Sigmoid colon (tissue), 6 donors: ENCODE measurements at regions not wholly inside any gene's neighbourhood (a gene's known extent, or its start where the extent isn't known, plus 50 kb on each side); places are given as distances from the start of the nearest gene placed in this dataset.
"Not testable (repeated sequence)": the region's sequence is repeated elsewhere in the genome, so short reads cannot be mapped to it uniquely, and the experiment has no call there.

Source experiments
- DNase-seq: peaks from one replicate; pipeline ENCODE4 v3.0.0-alpha.2; 2019
- H3K27ac ChIP-seq, 4 donors: fragments of 200-600 bp; sonication (generic); one replicate each; pipeline ENCODE4 v1.5.1; 2016 to 2019; ENCODE audit warnings: mild to moderate bottlenecking in 1 of 4
- H3K27me3 ChIP-seq, 3 donors: fragments of 200-600 bp; sonication (generic); one replicate each; pipeline ENCODE4 v1.5.1; 2019; ENCODE audit warnings: mild to moderate bottlenecking in 1 of 3
- H3K36me3 ChIP-seq, 4 donors: fragments of 200-600 bp; sonication (generic); one replicate each; pipeline ENCODE4 v1.5.1; 2016 to 2019
- H3K4me1 ChIP-seq, 4 donors: fragments of 200-600 bp; sonication (generic); one replicate each; pipeline ENCODE4 v1.5.1; 2017 to 2019
- H3K4me3 ChIP-seq, 4 donors: fragments of 200-600 bp; sonication (generic); one replicate each; pipeline ENCODE4 v1.5.1; 2017 to 2019; ENCODE audit warnings: mild to moderate bottlenecking in 2 of 4, moderate library complexity in 1 of 4
- H3K9me3 ChIP-seq, 4 donors: fragments of 200-600 bp in 3 of 4; sonication (generic) in 3 of 4; one replicate each; pipeline versions ENCODE4 v1.5.1 to v1.6.1; 2013 to 2019
- EP300 ChIP-seq, 4 donors: sonication (generic); formaldehyde crosslinking; IDR thresholded peaks; one replicate each; pipeline ENCODE4 v1.6.1; 2017; ENCODE audit warnings: antibody characterized with exemption in 4 of 4
- POLR2A ChIP-seq, 2 donors: fragments of 450-650 bp; IDR thresholded peaks; one replicate each; pipeline ENCODE4 v1.6.1; 2016; ENCODE audit warnings: antibody characterized with exemption in 2 of 2, mild to moderate bottlenecking in 2 of 2, moderate library complexity in 2 of 2
- POLR2AphosphoS5 ChIP-seq, 4 donors: sonication (generic); formaldehyde crosslinking; IDR thresholded peaks; one replicate each; pipeline ENCODE4 v1.6.1; 2017; ENCODE audit warnings: antibody characterized with exemption in 4 of 4
- WGBS, 2 donors: extraction: QIAGEN DNeasy Blood & Tissue Kit; methylation state at CpG; one replicate each; pipeline ENCODE4 v1.1.7; 2013; 5-methylcytosine and 5-hydroxymethylcytosine counted together
- intact Hi-C: fragments of 100-400 bp; cut with DNase I; formaldehyde crosslinking; loops from one replicate; pipeline ENCODE4 v1.15.1; 2023
- TF ChIP-seq, protein P1 (sequence below), 4 experiments: fragments of 450-650 bp in 3 of 4; fragments of 200-600 bp in 1 of 4; IDR thresholded peaks; one replicate each; pipeline ENCODE4 v1.5.1; 2016 to 2019; ENCODE audit warnings: antibody characterized with exemption in 4 of 4, mild to moderate bottlenecking in 3 of 4, moderate library complexity in 2 of 4
- donor health status: healthy with polysubstance abuse.
- donor health status: healthy.

DNA sequence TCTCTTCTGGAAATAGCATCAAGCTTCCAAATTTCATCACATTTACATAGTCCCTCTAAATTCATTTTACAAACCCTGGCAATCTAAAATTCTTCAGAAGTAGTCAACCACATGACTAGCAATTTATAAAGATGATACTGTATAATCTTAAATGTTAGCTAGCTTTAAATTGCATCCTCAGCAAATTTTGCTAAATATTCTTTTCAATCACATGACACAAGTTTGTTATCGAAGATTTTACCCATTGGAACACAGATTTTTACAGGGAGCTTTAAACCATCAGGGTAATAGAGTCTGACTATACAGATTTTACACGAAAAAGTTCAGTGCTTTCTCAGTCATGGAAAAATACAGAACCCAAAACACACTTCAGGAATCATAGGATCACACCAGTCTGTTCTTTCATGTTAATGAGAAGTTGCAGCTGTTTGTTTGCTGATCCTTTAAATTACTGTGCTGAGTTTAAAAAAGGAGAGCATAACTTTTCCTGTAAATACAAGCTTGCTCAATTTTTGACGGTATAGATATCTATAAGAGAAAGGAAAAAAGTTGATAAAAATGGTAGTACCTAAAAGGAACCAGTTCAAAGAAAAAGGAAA is 445.8 kb upstream of the ADGRB3 start:
- Histone ChIP-seq H3K9me3 (no peaks in the 10 kb centered on the region), H3K27ac (no peak overlapping the region), H3K4me3 (no peak overlapping the region), H3K36me3 (no peaks in the 10 kb centered on the region), H3K4me1 (no peaks in the 10 kb centered on the region), H3K27me3 (no peaks in the 10 kb centered on the region)
- intact Hi-C loops = no loop called here
- TF ChIP-seq POLR2AphosphoS5 (IDR thresholded peaks at IDR 0.05) (no peak), POLR2A (IDR thresholded peaks at IDR 0.05) (no peak), EP300 (IDR thresholded peaks at IDR 0.05) (no peak)
- TF ChIP-seq, protein P1, sequence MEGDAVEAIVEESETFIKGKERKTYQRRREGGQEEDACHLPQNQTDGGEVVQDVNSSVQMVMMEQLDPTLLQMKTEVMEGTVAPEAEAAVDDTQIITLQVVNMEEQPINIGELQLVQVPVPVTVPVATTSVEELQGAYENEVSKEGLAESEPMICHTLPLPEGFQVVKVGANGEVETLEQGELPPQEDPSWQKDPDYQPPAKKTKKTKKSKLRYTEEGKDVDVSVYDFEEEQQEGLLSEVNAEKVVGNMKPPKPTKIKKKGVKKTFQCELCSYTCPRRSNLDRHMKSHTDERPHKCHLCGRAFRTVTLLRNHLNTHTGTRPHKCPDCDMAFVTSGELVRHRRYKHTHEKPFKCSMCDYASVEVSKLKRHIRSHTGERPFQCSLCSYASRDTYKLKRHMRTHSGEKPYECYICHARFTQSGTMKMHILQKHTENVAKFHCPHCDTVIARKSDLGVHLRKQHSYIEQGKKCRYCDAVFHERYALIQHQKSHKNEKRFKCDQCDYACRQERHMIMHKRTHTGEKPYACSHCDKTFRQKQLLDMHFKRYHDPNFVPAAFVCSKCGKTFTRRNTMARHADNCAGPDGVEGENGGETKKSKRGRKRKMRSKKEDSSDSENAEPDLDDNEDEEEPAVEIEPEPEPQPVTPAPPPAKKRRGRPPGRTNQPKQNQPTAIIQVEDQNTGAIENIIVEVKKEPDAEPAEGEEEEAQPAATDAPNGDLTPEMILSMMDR (IDR thresholded peaks at IDR 0.05) = no peak
- WGBS, 2 donors = 44 to 59% methylated on average over 3 of the region's 3 CpGs
- no peak for DNase-seq

DNA sequence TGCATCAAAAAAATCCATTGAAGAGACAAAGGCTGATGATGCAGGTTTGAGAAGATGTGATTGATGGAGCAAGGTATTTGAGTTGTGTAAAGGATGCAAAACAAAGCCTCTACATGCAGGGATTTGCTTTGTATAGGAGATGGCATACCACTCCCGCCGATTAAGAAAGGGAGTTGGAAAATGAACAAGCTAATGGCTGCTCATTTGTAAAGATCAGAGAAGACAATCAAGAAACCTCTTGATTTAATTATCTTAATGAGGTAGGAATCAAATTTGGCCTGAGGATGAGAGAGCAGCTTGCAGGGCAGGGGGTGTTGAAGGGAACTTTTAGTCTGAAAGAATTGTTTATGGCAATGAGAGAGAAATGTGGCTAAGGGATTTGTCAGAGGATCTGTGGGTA is 448.2 kb upstream of the ADGRB3 start:
- no peak overlapping the region for H3K27ac ChIP-seq
- WGBS, 2 donors = 95 to 96% methylated on average over 2 of the region's 2 CpGs
- no peaks in the 10 kb centered on the region for H3K27me3 ChIP-seq
- TF ChIP-seq, protein P1 (IDR thresholded peaks at IDR 0.05) = no peak
- no peak for TF ChIP-seq EP300 (IDR thresholded peaks at IDR 0.05)
- TF ChIP-seq POLR2AphosphoS5 (IDR thresholded peaks at IDR 0.05) = no peak
- no peak for TF ChIP-seq POLR2A (IDR thresholded peaks at IDR 0.05)
- no peak overlapping the region for H3K4me3 ChIP-seq
- intact Hi-C loops = no loop called here
- no peaks in the 10 kb centered on the region for H3K4me1 ChIP-seq
- H3K9me3 ChIP-seq = no peaks in the 10 kb centered on the region
- DNase-seq = no peak
- H3K36me3 ChIP-seq = no peaks in the 10 kb centered on the region

DNA sequence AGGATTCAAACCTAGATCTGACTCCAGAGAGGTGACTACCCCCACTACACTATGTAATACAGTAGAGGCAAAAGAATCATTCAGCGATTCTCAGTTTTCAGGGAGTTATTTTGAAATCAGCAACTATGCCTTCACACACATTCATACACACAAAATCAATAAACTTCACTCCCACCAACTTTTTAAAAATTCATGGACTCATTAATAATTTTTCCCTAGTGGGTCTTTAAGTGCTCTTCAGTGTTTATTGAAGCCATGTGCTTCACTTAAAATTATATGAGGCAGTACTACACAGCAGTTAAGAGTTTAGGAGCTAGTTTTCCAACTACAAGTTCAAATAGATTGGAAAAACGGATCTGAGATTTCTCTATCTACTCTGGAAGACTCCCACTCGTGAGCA is 452.7 kb upstream of the ADGRB3 start:
- WGBS, 2 donors = 62 to 73% methylated on average over 3 of the region's 3 CpGs
- H3K27me3 ChIP-seq = no peaks in the 10 kb centered on the region
- H3K27ac ChIP-seq = no peak overlapping the region
- TF ChIP-seq POLR2A (IDR thresholded peaks at IDR 0.05) (no peak), EP300 (IDR thresholded peaks at IDR 0.05) (no peak), POLR2AphosphoS5 (IDR thresholded peaks at IDR 0.05) (no peak)
- no peak for DNase-seq
- no peaks in the 10 kb centered on the region for H3K36me3 ChIP-seq
- no peak overlapping the region for H3K4me3 ChIP-seq
- no peaks in the 10 kb centered on the region for H3K9me3 ChIP-seq
- no peaks in the 10 kb centered on the region for H3K4me1 ChIP-seq
- intact Hi-C loops = no loop called here

DNA sequence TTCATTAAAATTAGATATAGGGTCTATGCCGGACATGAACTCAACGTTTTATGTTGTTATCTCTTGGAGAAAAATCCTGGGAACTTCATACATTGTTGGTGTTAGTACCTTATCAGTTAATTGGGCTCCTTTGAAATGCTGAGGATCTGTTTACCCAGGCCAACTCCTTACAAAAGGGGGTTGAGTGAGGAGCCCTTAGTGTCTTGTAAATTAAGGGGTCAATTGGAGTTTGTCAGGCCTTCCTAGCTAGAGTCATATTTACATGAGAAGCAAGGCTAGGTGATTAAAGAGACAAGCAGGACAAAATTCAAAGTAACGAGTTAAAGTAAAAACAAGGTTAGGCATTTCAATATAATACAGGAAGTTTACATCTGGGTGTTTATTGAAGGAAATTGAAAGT is 454.1 kb upstream of the ADGRB3 start:
- DNase-seq = not testable (repeated sequence)
- 46 to 53% methylated on average over 3 of the region's 3 CpGs for WGBS, 2 donors

DNA sequence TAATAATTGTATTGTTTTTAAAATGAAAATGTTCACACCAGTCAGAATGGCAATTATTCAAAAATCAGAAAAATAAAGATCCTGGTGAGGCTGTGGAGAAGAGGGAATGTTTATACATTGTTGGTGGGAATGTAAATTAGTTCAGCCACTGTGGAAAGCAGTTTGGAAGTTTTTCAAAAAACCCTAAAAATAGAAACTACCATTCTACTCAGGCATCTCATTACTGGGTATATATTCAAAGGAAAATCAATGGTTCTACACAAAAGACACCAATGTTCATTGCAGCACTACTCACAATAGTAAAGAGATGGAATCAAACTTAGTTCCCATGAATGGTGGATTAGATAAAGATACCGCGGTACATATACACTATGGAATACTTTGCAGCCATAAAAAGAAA is 461.5 kb upstream of the ADGRB3 start:
- Histone ChIP-seq H3K27me3 (no peaks in the 10 kb centered on the region), H3K4me3 (no peak overlapping the region), H3K4me1 (no peaks in the 10 kb centered on the region), H3K27ac (no peak overlapping the region), H3K9me3 (no peaks in the 10 kb centered on the region), H3K36me3 (no peaks in the 10 kb centered on the region)
- no peak for TF ChIP-seq POLR2A (IDR thresholded peaks at IDR 0.05)
- TF ChIP-seq, protein P1 (IDR thresholded peaks at IDR 0.05) = no peak
- no peak for TF ChIP-seq EP300 (IDR thresholded peaks at IDR 0.05)
- no peak for TF ChIP-seq POLR2AphosphoS5 (IDR thresholded peaks at IDR 0.05)
- intact Hi-C loops = no loop called here
- no peak for DNase-seq
- 66 to 91% methylated on average over 2 of the region's 2 CpGs for WGBS, 2 donors

More for the DNA sequence above, 454.1 kb upstream of the ADGRB3 start:
- H3K4me1 ChIP-seq, H3K36me3 ChIP-seq, H3K27me3 ChIP-seq, H3K4me3 ChIP-seq, H3K9me3 ChIP-seq, intact Hi-C loops, H3K27ac ChIP-seq: not testable (repeated sequence)

DNA sequence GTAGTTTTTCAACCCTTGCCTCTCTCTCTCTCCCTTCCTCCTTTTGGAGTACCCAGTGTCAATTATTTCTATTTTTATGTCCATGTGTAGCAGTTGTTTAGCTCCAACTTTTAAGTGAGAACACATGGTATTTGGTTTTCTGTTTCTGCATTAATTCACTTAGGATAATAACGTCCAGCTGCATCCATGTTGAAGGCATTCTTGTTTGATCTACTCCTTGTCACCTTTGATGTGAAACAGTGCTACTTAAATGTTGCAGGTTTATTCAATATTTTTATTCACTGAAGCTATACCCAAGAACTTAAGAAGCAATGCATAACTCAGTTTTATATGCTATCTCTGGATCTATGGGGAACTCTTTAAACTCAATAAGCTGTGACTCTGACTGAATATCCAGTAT is 465.2 kb upstream of the ADGRB3 start:
- Histone ChIP-seq H3K9me3 (no peaks in the 10 kb centered on the region), H3K4me1 (no peaks in the 10 kb centered on the region), H3K27ac (no peak overlapping the region), H3K4me3 (no peak overlapping the region), H3K27me3 (no peaks in the 10 kb centered on the region), H3K36me3 (no peaks in the 10 kb centered on the region)
- no peak for DNase-seq
- WGBS, 2 donors = 57 to 71% methylated on average over 1 of the region's 1 CpG
- no peak for TF ChIP-seq POLR2AphosphoS5 (IDR thresholded peaks at IDR 0.05)
- TF ChIP-seq, protein P1 (IDR thresholded peaks at IDR 0.05) = no peak
- TF ChIP-seq EP300 (IDR thresholded peaks at IDR 0.05) = no peak
- TF ChIP-seq POLR2A (IDR thresholded peaks at IDR 0.05) = no peak
- intact Hi-C loops = no loop called here
